HT1080 (cell line): ENCODE measurements at regions not wholly inside any gene's neighbourhood (a gene's known extent, or its start where the extent isn't known, plus 50 kb on each side); places are given as distances from the start of the nearest gene placed in this dataset.
A peak's percentile ranks its signal among the peaks of the same experiment; 100 is the strongest.

ENCODE experiments used
- DNase-seq: peaks from one replicate; pipeline ENCODE4 v3.0.0-alpha.2; 2015; ENCODE audit warnings: low read depth

DNA sequence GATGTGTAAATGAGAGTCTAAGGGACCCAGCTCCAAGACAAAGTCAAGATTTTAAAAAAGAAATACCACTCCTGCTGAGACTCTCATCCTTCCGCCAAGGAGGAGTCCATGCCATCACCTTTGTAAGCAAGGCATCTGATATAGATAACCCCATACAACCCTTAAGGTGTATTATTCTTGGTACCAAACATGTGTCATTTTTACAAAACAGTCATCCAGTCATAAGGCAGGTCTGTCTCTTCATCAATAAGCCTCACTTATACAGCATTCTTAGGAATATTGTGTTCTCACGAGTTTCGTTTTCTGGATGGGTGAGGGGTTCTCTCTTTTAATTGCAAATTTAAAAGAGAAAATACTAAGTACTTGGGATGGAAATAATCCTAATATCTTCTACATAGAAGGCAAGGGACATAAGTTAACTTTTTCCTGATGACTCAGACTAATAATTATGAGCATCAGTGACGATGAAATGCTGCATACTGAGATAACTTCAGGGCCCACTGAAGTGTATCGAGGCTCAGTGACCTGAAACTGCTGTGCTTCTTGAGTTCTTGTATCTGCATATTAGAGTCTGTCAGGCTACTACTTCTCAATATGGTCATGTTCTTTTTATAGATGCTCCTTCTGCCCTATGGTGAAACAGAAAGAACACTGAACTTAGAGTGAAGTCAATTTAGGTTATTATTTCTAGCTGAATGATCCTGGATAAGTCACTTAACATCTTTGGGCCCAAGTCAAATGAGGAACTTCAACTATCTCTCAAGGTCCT, 166.6 kb downstream of the KLF12 start:
- no peak for DNase-seq

DNA sequence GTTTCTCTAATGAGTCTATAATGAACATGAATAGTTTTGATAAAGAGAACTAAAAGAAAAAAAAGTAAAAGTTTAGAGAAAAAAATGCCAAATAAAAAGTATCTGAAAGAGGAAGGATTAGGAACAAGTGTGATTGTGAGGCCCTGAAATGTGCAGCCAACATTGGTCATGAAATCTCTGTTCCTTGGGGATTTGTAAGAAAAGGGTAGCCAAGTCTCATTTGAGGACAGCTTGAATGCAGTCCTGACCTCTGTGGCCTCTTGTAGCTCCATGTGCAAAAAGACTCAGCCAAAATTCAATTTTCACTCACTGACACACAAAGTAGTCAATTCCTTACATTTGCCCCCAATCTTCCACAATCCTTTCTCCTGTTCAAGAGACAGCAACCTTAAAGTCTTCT, 167.9 kb downstream of the KLF12 start:
- no peak for DNase-seq

DNA sequence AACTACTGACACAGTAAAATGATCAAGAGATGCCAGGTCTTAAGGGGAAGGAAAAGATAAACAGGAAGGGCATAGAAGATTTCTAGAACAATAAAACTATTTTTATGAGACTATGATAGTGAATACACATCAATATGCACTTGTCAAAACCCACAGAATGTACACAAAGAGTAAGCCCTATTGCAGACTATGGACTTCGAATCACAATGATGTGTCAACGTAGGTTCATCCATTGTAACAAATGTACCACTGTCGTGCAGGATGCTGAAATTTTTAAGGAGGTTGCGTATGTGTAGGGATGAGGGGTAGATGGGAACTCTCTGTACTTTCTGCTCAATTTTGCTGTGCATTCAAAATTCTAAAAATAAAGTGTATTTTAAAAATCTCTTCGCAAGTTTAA, 171.9 kb downstream of the KLF12 start:
- no peak for DNase-seq

DNA sequence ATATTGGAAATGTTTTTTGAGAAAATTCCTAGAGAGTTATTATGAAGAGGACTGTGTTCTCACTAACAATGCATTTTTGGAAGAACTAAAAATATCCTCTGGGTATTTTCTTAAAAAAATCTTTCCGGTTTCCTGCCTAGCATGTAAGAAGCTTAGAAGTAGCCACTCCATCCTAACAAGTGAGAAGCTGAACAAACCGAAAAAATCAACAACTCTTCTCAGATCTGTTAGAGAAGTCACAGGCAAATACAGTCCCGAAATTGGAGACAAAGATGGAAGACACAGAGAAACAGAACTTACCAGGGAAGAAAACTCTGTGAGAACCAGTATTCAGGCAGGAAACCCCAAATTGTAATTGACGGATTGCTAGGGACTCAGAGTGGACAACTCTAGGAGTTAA, 173.0 kb downstream of the KLF12 start:
- DNase-seq: no peak

DNA sequence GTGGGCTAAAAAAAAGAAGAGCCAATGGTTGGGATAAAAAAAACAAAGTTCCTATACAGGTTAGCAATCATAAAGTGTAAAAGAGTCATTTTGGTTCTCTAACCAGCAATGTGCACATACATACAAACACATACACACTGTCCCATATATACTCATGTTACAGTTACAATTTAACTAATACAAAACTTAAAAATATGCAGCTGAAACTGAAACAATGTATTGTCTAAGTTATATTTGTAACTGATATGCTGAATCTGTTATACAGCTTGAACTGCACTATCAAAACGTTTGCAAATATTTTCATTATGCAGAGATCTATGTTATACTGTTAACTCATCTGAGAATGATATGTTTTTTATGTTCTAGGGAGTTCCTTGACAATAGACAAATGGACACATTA, 173.7 kb downstream of the KLF12 start:
- no peak for DNase-seq

DNA sequence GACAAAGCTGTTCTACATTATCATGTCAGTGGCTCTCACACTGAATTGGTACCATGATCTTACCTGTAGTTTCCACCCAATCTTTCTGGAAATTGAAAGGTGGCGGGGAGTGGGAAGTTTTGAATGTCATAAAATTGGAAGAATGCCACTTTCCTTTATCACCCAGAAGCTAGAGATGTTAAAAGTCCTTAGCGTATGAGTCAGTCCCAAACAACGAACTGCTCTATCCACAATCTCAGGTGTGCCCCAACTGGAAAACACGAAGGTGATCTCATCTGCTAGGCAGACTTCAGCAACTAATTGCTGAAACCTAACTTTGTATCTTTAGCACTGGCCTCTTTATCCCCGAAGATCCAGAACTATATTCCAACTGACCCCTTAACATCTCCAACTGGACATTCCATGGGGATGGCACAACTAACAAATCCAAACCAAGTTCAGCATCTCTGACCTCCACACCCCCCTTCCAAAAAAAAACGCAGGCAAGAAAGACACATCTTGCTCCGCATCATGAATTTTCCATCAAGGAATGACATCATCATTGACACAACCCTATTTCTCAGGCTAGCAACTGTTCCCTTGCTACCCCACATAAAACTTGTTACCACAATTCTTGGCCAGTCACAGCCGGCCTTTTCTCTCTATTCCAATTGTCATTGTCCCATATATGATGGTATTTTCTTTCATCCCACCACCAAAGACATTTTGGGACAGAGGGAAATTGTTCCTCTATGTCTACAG, 175.4 kb downstream of the KLF12 start:
- DNase-seq: no peak

DNA sequence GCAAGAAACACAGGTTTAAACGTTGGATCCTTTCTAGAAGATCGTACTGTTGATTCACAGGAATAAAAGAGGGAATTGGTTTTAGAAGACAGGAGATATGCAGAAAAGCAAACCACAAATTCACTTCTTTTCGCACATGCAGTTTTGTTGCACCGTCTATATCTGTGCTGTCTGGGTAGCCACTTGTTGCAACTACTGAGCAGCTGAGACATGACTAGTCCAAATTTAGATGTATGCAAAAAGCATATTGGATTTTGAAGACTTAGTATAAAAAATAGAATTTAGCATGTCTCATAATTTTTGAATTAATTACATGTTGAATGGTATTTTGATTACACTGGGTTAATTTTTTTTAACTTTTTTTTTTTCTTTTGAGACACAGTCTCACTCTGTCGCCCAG, 176.3 kb downstream of the KLF12 start:
- DNase-seq: no peak

DNA sequence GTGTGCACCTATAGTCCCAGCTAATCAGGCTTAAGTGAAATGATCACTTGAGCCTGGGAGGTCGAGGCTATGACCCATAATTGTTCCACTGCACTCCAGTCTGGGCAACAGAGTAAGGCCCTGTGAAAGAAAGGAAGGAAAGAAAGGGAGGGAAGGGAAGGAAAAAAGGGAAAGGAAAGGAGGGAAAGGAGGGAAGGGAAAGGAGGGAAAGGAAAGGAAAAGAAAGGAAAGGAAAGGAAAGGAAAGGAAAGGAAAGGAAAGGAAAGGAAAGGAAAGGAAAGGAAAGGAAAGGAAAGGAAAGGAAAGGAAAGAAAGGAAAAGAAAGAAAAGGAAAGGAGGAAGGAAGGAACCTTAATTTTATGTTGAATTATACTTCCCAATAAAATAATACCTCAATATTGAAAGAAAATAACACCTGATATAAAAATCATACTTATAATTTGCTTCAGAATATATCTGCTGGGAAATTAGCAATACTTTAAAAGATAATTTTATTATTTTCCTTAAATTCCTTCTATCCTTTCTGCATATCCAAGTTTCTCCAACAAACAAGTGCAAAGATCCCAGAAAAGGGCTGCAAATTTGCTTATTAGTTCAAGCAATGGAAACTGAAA, 177.3 kb downstream of the KLF12 start:
- no peak for DNase-seq

DNA sequence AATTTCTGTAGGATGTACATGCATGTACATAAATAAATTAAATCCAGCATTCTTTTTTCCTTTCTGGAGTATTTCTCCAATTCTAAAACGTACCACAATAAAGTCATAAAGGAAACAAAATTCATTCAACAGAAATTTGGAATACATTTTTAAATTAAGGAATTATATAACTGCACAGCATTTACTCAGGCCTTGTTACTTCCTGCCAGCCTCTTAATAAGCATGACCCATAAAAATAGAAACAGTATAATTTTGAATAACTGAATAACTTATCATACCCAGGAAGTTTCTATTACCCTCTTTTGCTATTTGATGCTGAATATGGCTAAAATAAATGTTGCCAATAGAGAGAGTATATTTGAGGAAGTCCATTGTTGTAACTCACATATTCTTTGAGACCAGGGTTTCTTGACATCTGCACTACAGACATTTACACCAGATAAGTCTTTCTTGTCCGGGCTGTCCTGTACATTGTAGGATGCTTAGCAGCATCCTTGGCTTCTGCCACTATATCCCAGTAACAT, 178.2 kb downstream of the KLF12 start:
- no peak for DNase-seq

DNA sequence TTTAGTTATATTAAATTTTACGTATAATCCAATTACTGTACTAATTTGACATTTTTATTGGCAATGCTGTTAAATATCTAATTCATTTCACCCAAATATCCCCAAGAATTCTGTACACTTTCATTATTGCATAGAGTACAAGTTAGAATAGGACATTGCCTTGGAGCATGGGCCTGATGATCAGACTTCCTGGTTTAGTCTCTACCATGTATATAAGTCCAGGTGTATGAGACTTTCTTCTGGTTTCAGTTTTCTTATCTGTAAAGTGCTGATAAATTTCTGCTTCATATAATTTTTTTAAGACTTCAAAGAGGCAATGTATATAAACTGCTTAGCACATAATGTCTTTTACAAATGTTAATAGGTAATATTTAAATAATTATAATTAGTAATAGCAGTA, 179.4 kb downstream of the KLF12 start:
- no peak for DNase-seq

DNA sequence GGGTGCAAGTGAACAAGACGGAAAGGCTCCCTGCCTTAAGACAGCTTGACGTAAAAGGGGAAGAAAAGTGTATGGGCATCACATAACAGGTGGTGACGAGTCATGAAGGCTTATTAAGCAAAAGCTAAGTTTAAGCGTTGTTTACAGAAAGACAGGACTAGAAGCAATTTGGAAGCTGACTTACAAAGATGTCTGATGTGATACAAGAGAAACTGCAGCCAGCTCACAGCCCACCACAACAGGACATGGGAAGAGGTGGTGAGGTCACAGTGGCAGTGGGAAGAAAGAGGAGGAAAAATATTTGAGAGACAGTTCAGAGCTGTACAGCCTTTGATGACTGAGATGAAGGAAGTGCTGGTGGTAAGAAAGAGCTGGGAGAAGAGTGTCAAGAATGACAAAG, 181.6 kb downstream of the KLF12 start:
- peak; percentile 67 for DNase-seq

DNA sequence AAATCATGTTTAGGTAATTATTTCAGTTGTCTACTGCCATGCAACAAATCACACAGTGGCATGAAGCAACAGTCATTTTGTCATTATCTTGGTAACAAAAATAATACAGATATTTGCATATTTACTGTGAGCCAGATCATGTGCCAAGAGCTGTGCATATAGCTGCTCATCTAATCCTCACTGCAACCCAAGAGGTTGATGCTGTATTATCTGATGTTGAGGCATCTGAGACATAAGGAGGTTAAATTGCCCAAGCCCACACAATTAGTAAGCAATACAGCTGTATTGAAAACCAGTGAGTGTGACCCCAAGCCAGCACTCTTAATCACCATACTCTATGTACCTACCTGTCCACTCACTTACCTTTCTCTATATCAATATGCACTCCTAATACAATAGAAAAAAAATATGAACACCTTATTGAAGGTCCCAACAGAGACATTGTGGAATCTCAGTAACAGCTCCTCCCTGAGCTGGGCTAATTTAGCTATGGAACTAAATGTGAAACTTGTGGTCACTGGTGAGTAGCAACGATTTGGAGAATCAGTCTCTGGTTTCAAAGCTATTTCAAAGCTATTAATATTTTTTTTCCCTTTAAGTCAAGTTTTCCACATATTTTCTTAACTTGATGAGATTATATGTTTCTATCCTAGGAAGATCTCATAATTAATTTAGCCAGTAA, 185.2 kb downstream of the KLF12 start:
- DNase-seq: no peak

DNA sequence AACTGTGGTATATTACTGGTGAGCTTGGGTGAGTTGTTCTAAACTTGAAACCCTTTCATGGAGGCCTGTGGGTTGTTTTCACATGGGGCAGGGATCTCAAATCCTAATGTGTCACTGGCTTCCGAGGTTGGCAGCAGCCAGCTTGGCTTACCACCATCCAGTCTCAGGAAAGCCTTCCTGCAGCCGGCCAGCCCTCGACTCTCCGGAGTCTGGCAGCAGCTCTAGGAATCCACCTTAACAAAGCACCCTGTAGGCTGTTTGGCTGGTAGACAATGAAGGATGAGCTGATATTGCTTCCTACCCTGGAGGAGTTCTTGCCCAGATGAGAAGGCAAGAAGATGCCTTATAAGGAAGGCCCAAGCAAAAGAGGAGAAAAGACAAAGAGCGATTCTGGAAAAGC, 188.3 kb downstream of the KLF12 start:
- no peak for DNase-seq

DNA sequence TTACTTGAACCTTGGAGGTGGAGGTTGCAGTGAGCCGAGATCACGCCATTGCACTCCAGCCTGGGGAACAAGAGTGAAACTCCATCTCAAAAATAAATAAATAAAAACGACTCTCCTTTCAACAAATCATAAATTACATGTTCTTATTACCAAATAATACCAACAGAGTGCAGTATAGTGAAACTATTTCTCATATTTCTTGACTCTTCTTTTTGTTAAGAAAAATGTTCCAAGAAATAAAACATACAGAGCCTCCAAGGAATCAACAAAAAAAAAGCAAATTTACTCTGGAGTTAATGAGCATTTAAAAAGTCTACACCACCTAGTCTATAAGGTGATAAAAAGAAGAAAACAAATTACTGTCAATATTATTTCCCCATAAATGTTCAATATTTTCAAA, 188.8 kb downstream of the KLF12 start:
- DNase-seq: no peak

DNA sequence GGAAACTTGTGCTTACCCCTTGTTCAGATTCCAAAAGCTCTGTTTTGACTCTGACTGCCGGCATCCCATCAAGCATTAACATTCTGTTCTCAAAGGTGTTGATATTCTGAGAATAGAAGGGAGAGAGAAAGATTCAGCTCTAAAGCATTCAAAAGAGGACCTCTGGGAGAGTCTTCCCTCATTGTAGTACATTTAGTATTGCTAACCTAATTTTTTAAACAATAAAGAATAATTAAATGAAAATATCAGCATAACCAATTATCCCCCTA, 190.3 kb downstream of the KLF12 start:
- DNase-seq: no peak

DNA sequence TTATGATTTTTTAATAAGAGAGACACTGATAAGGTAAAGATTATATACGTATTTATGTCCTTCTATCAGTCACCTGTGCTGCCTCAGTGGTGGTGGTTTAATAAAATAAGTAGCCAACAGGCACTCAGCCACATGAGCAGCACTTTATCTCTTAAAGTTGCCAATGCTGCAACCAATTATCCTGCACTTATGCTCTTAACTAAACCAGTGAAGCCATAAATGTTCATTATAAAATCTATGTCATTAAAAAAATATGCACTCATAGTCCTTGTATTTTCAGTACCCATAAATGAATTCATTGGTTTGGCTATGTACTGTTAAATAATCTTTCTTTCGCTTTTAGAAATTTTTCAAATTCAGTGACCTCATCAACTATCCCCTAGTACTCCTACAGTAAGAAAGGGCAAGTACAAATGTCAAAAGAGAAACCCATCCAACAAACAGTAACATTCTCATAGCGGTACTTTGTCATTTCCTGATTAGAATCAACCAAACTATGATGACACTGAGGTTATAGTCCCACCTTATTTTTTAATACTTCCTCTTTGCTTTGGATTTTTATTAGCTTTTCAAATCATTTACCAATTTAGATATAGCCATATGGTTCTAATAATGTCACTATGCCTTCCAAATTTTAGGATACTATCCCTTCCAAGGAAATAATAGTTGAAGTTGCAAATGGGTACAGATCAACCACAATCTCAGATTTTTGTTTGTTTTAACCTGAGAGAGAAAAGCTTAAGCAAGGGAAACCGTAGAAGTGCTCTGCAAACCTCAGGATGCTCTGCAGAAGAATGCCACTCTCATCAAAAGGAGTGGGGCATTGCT, 190.9 kb downstream of the KLF12 start:
- DNase-seq: no peak

DNA sequence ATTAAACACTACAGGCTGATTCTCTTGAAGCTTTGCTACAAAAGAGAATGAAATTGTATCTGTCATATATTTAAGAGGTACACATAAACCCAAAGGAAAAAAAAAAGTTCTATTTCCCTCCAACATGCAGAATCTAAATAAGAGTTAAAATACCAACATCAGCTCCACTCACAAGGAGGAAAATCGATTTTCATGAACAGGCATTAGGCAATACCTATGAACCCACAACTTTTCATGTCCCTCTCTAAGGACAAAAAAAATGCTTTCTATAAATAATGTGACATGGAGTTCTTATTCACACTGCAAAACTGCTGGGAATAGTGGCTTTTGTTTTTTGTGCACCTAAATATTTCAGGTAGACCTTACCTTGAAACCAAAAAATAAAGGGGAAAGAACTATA, 192.5 kb downstream of the KLF12 start:
- DNase-seq: no peak

DNA sequence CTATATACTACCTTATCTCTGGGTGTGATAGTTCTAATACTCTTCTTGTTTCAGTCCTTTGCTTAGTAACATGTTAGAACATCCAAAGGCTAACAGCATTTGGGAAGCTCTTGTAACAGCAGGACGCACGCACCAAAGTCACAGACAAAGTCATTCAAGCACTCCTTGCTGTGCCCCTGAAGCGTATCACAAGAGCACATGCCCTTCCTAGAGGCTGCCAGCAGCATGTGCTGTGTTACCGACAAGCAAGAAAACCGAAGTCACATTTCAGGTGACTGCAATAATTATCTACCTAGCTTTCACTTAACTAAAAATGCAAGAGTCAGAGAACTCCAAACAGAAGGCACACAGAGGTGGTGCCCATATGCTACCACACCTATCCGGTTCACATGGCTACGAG, 194.1 kb downstream of the KLF12 start:
- no peak for DNase-seq

DNA sequence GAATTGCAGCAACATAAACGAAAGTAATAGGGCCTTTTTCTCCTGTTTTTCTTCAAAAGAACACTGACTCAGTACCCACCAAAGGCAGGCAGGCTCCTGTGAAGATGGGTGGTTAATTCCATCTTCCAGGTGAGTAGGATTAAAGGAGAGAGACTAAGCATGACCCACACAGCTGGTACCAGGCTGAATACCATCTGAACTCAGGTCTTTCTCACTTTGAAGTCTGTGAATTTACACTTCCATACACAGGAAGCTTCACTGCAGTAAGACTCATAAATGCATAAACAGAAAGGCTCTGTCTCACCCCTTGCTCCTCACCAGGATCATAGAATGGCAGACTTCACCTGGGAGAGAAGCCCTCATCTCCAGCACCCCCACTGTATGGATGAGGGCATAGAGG, 194.6 kb downstream of the KLF12 start:
- no peak for DNase-seq

DNA sequence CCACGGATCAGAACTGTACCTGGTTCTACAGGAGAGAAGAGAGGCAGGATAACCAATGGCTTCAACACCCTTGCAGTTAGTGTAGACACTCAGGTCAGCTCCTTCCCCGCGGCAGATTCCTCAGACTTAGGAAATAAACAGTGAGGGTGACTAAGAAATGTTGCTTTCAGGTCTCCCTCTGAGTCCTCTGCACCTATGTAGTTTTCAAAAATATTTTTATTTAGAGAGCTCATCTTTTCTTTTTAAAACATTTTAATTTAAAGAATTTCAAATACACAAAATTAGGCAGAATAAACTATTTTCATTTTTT, 195.2 kb downstream of the KLF12 start:
- no peak for DNase-seq

DNA sequence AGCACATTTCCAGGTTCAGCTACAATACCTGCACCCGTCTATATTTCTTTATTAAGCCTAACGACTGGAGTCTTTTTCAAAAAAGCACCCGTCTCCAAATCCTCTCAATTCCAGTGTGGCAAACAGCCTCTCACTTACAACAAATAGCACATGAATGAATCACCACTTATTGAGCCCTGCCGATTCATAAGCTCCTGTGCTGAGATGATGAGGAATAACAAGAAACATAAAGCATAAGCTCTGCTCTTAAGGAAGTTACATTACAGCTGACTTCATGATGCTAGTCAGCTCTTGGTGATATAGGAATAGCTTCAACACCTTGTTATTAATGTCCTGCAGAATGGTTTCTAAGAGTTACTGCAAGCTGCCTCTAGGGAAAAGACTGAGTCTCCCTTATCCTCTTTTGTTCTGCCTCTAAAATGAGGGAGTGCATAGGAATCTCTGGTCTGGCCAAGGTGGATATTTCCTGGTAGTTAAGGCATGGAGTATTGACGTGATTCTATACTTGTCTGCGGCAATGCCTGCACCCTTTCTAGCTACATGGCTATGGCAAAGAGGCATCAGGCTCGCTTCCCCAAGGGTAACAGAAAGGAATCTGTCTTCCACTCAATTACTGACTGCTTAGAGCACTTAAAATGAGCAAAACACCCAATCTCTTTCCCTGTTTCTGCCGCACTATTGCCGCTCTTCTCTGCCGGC, 195.7 kb downstream of the KLF12 start:
- peak; percentile 88 for DNase-seq
